GM19043 (cell line): ENCODE measurements at regions not wholly inside any gene's neighbourhood (a gene's known extent, or its start where the extent isn't known, plus 50 kb on each side); places are given as distances from the start of the nearest gene placed in this dataset.

Experiments
- ATAC-seq: cut with Tn5 transposase; IDR thresholded peaks from one replicate; pipeline ENCODE4 v1.9.1; 2021; ENCODE audit warnings: low read depth; ENCODE audit not compliant: unreplicated experiment

GRCh38 chr5:173760461-173761177 is 127.5 kb upstream of the CPEB4 start:
- ATAC-seq, result no peak

GRCh38 chr5:173761178-173761513 is 127.0 kb upstream of the CPEB4 start:
- no peak for ATAC-seq

GRCh38 chr5:173762045-173762444 is 126.1 kb upstream of the CPEB4 start:
- ATAC-seq, result no peak

- ATAC-seq, result no peak
These were observed 125.2 kb upstream of the CPEB4 start for GRCh38 chr5:173762930-173763329.

- no peak for ATAC-seq
These were observed 124.7 kb upstream of the CPEB4 start for GRCh38 chr5:173763410-173763809.

- ATAC-seq, result no peak
These were observed 123.7 kb upstream of the CPEB4 start for GRCh38 chr5:173764332-173765028.

GRCh38 chr5:173765029-173765644 is 123.0 kb upstream of the CPEB4 start:
- ATAC-seq, result no peak

GRCh38 chr5:173765661-173766060 is 122.5 kb upstream of the CPEB4 start:
- ATAC-seq, result no peak

- ATAC-seq, result no peak
These were observed 120.4 kb upstream of the CPEB4 start for GRCh38 chr5:173767574-173768266.

GRCh38 chr5:173768267-173768806 is 119.8 kb upstream of the CPEB4 start:
- ATAC-seq, result no peak

GRCh38 chr5:173768891-173769290 is 119.3 kb upstream of the CPEB4 start:
- no peak for ATAC-seq

GRCh38 chr5:173770637-173771036 is 117.5 kb upstream of the CPEB4 start:
- ATAC-seq, result no peak

- ATAC-seq, result no peak
These were observed 116.9 kb upstream of the CPEB4 start for GRCh38 chr5:173771121-173771724.

GRCh38 chr5:173771725-173772383 is 116.3 kb upstream of the CPEB4 start:
- ATAC-seq, result no peak

GRCh38 chr5:173772384-173773059 is 115.6 kb upstream of the CPEB4 start:
- ATAC-seq, result no peak

- ATAC-seq, result no peak
These were observed 113.8 kb upstream of the CPEB4 start for GRCh38 chr5:173774271-173774761.

- no peak for ATAC-seq
These were observed 112.6 kb upstream of the CPEB4 start for GRCh38 chr5:173775261-173776197.

- no peak for ATAC-seq
These were observed 111.0 kb upstream of the CPEB4 start for GRCh38 chr5:173777149-173777548.
